HEK293T (cell line): ENCODE measurements at regions not wholly inside any gene's neighbourhood (a gene's known extent, or its start where the extent isn't known, plus 50 kb on each side); places are given as distances from the start of the nearest gene placed in this dataset.
A peak's percentile ranks its signal among the peaks of the same experiment; 100 is the strongest.
"Not testable (repeated sequence)": the region's sequence is repeated elsewhere in the genome, so short reads cannot be mapped to it uniquely, and the experiment has no call there.

Experiments
- CTCF ChIA-PET: fragments of 350-600 bp; formaldehyde crosslinking; extraction: SDS; loops from one replicate; lab custom pipeline; 2021; ENCODE audit warnings: antibody characterized with exemption, inconsistent platforms; lab: Yijun Ruan, JAX
- POLR2A ChIA-PET: fragments of 350-600 bp; formaldehyde crosslinking; extraction: SDS; loops from one replicate; lab custom pipeline; 2020; ENCODE audit warnings: antibody characterized with exemption, inconsistent platforms; lab: Yijun Ruan, JAX
- DNase-seq: peaks from one replicate; pipeline ENCODE4 v3.0.0; 2012; ENCODE audit warnings: mixed read lengths; ENCODE audit errors: extremely low spot score
- ARNT ChIP-seq: fragments of 450-650 bp; IDR thresholded peaks from 2 replicates; pipeline ENCODE4 v1.6.1; 2017; ENCODE audit warnings: mild to moderate bottlenecking
- BHLHE40 ChIP-seq: fragments of 450-650 bp; IDR thresholded peaks from 2 replicates; pipeline ENCODE4 v1.6.1; 2016; ENCODE audit warnings: mild to moderate bottlenecking, moderate library complexity, borderline replicate concordance
- CTBP1 ChIP-seq: fragments of 450-650 bp; IDR thresholded peaks from 2 replicates; pipeline ENCODE4 v1.6.1; 2016; ENCODE audit warnings: borderline replicate concordance
- ELF4 ChIP-seq: fragments of 450-650 bp; IDR thresholded peaks from 2 replicates; pipeline ENCODE4 v1.6.1; 2017; ENCODE audit warnings: antibody characterized with exemption
- FOXA1 ChIP-seq: fragments of 450-650 bp; IDR thresholded peaks from 2 replicates; pipeline ENCODE4 v1.6.1; 2016; ENCODE audit warnings: mild to moderate bottlenecking
- FOXK2 ChIP-seq: fragments of 450-650 bp; IDR thresholded peaks from 2 replicates; pipeline ENCODE4 v1.6.1; 2016; ENCODE audit warnings: mild to moderate bottlenecking
- FOXM1 ChIP-seq: fragments of 450-650 bp; IDR thresholded peaks from 2 replicates; pipeline ENCODE4 v1.6.1; 2017; ENCODE audit warnings: mild to moderate bottlenecking, borderline replicate concordance
- HDGF ChIP-seq: fragments of 450-650 bp; IDR thresholded peaks from 2 replicates; pipeline ENCODE4 v1.6.1; 2017; ENCODE audit warnings: antibody characterized with exemption, borderline replicate concordance
- L3MBTL2 ChIP-seq: fragments of 450-650 bp; conservative IDR thresholded peaks from 2 replicates; pipeline ENCODE4 v1.6.1; 2016; ENCODE audit warnings: mild to moderate bottlenecking
- LEF1 ChIP-seq: fragments of 450-650 bp; IDR thresholded peaks from 2 replicates; pipeline ENCODE4 v1.6.1; 2017; ENCODE audit warnings: mild to moderate bottlenecking, borderline replicate concordance
- NFRKB ChIP-seq: fragments of 450-650 bp; IDR thresholded peaks from 2 replicates; pipeline ENCODE4 v1.6.1; 2016; ENCODE audit warnings: mild to moderate bottlenecking, moderate library complexity
- SP1 ChIP-seq: fragments of 450-650 bp; IDR thresholded peaks from 2 replicates; pipeline ENCODE4 v1.6.1; 2017
- SUZ12 ChIP-seq: fragments of 450-650 bp; IDR thresholded peaks from 2 replicates; pipeline ENCODE4 v1.6.1; 2016; ENCODE audit warnings: mild to moderate bottlenecking
- TARDBP ChIP-seq: fragments of 450-650 bp; IDR thresholded peaks from 2 replicates; pipeline ENCODE4 v1.6.1; 2016
- ZNF384 ChIP-seq: fragments of 450-650 bp; IDR thresholded peaks from 2 replicates; pipeline ENCODE4 v1.6.1; 2016
- TF ChIP-seq, protein P1 (sequence below): fragments of 450-650 bp; IDR thresholded peaks from 2 replicates; pipeline ENCODE4 v1.6.1; 2016

DNA sequence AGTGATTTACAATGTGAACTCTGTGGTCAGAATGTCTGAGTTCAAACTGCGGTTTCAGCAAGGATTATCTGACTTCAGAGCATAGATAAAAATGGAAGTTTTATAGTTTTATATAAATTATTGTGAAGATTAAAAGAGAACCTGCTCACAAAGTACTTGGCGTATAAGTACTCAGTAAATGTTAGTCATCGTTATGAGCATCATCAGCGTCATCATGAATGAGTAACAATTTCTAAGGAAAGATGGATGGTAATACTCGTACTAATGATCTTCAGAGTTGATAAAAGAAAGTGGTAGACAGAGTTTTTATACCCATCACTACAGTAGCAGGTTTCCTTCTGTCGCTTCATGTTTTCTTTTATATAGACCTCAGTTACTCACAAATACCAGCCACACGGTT lies 341.8 kb downstream of the RAP2B start:
- ChIA-PET CTCF (no interaction called here), POLR2A (no interaction called here)
- no peak for DNase-seq
- TF ChIP-seq FOXA1 (no peak), ZNF384 (no peak), BHLHE40 (no peak), TARDBP (no peak), CTBP1 (no peak), LEF1 (no peak), FOXM1 (no peak), ELF4 (no peak), FOXK2 (no peak), SUZ12 (no peak)
- TF ChIP-seq, protein P1, sequence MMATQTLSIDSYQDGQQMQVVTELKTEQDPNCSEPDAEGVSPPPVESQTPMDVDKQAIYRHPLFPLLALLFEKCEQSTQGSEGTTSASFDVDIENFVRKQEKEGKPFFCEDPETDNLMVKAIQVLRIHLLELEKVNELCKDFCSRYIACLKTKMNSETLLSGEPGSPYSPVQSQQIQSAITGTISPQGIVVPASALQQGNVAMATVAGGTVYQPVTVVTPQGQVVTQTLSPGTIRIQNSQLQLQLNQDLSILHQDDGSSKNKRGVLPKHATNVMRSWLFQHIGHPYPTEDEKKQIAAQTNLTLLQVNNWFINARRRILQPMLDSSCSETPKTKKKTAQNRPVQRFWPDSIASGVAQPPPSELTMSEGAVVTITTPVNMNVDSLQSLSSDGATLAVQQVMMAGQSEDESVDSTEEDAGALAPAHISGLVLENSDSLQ, result no peak

- CTCF ChIA-PET, result interaction anchor here (0.5 kb wide), 1 partner anchor 47 kb away, joined by 3 read pairs; no protein-coding TSS in a partner anchor
- POLR2A ChIA-PET, DNase-seq: not testable (repeated sequence)
Observed at GRCh38 chr3:153506205-153506604, 344.2 kb downstream of the RAP2B start.

DNA sequence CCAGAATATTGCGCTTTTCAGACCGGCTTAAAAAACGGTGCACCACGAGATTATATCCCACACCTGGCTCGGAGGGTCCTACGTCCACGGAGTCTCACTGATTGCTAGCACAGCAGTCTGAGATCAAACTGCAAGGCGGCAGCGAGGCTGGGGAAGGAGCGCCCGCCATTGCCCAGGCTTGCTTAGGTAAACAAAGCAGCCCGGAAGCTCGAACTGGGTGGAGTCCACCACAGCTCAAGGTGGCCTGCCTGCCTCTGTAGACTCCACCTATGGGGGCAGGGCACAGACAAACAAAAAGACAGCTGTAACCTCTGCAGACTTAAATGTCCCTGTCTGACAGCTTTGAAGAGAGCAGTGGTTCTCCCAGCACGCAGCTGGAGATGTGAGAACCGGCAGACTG lies 344.7 kb downstream of the RAP2B start:
- POLR2A ChIA-PET, CTCF ChIA-PET, DNase-seq: not testable (repeated sequence)

DNA sequence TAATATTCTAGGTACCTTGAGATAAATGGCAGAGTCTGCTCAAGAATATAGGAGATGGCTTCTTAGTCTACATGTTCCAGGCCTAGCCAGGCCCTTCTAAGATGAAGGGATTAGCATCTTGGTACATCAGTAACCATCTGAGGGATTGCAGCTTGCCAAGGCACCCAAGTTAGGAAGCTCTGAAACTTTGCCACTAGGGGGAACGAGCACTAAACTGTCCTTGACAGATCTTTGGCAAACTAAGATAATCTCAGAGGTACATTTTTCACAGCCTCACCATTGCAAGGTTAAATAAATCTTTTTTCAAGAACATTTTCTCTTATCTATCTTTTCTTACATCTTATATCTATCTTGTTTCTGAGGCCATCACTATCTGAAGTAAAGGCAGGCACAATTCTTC lies 351.2 kb downstream of the RAP2B start:
- peak; percentile 17 for DNase-seq
- TF ChIP-seq FOXM1 (no peak), LEF1 (no peak), ZNF384 (no peak), SP1 (no peak), SUZ12 (no peak), ARNT (no peak)
- TF ChIP-seq, protein P1, result no peak
- ChIA-PET CTCF (interaction anchor here (0.5 kb wide), 1 partner anchor 113 kb away, joined by 3 read pairs; no protein-coding TSS in a partner anchor), POLR2A (no interaction called here)

DNA sequence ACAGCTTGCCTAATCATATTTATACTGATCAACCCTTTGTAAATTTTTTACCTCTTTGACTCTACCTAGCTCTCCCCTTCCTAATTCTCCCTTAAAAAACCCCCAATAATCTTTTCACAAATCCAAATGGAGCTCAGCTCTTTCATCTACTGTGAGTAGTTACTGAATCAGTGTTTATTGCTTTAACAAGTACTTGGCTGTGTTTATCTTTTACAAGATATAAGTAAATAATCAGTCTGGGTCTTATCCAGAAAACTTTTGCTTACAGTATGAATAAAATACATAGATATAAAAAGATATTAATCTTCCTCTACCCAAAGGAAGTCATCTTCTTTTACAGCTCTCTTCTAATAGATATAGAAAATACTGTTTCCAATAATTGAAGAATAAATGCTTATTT lies 366.4 kb downstream of the RAP2B start:
- DNase-seq, result no peak
- POLR2A ChIA-PET, result no interaction called here
- TF ChIP-seq FOXM1 (no peak), LEF1 (no peak), NFRKB (no peak), FOXA1 (no peak), ARNT (no peak), SUZ12 (no peak), HDGF (no peak), CTBP1 (no peak), L3MBTL2 (no peak), ZNF384 (no peak), ELF4 (no peak), FOXK2 (no peak)
- TF ChIP-seq, protein P1, result no peak
- CTCF ChIA-PET, result no interaction called here

- CTCF ChIA-PET, result no interaction called here
- POLR2A ChIA-PET, result no interaction called here
Observed at GRCh38 chr3:153539263-153539662, 377.2 kb downstream of the RAP2B start.

GRCh38 chr3:153545471-153545870 lies 383.4 kb downstream of the RAP2B start:
- ChIA-PET CTCF (no interaction called here), POLR2A (no interaction called here)
- no peak for TF ChIP-seq SUZ12
- TF ChIP-seq FOXA1, result no peak
- TF ChIP-seq, protein P1, result no peak
- no peak for TF ChIP-seq ELF4
- TF ChIP-seq BHLHE40, result no peak
- DNase-seq, result no peak

More at GRCh38 chr3:153539263-153539662, 377.2 kb downstream of the RAP2B start:
- TF ChIP-seq, protein P1, result no peak
- no peak for TF ChIP-seq ZNF384
- TF ChIP-seq BHLHE40, result no peak
- TF ChIP-seq CTBP1, result no peak
- no peak for TF ChIP-seq HDGF
- TF ChIP-seq LEF1, result no peak
- DNase-seq, result no peak
